GM23338 (cell line): ENCODE measurements at regions not wholly inside any gene's neighbourhood (a gene's known extent, or its start where the extent isn't known, plus 50 kb on each side); places are given as distances from the start of the nearest gene placed in this dataset.

Experiments used
- ATAC-seq: fragments of 200-7000 bp; cut with Tn5 transposase; 3 replicates; pipeline ENCODE4 v1.9.1; 2020
- DNase-seq: peaks from one replicate; pipeline ENCODE4 v3.0.0-alpha.2; 2015; ENCODE audit warnings: low spot score
- H2AFZ ChIP-seq: fragments of 200-600 bp; sonication (generic); 2 replicates; pipeline ENCODE4 v1.8.0; 2016; ENCODE audit warnings: antibody characterized with exemption, mild to moderate bottlenecking, moderate library complexity
- H3F3A ChIP-seq: fragments of 200-600 bp; sonication (generic); replicated peaks from 2 replicates; pipeline ENCODE4 v1.8.0; 2017; ENCODE audit warnings: antibody characterized with exemption, mixed run types, low read depth
- H3K27ac ChIP-seq: fragments of 200-600 bp; sonication (generic); 2 replicates; pipeline ENCODE4 v1.6.1; 2016; ENCODE audit warnings: low read depth
- H3K27me3 ChIP-seq: fragments of 200-600 bp; sonication (generic); 2 replicates; pipeline ENCODE4 v1.8.0; 2016; ENCODE audit warnings: mild to moderate bottlenecking, mixed run types, moderate library complexity; ENCODE audit not compliant: insufficient read depth
- H3K36me3 ChIP-seq: fragments of 200-600 bp; sonication (generic); 2 replicates; pipeline ENCODE4 v1.8.0; 2016; ENCODE audit warnings: mild to moderate bottlenecking; ENCODE audit not compliant: insufficient read depth
- H3K4me1 ChIP-seq: fragments of 200-600 bp; sonication (generic); 2 replicates; pipeline ENCODE4 v1.8.0; 2016; ENCODE audit warnings: mild to moderate bottlenecking, moderate library complexity; ENCODE audit not compliant: insufficient read depth
- H3K4me2 ChIP-seq: fragments of 200-600 bp; sonication (generic); 2 replicates; pipeline ENCODE4 v1.7.1; 2017; ENCODE audit warnings: mixed run types
- H3K4me3 ChIP-seq: fragments of 200-600 bp; sonication (generic); 2 replicates; pipeline ENCODE4 v1.6.1; 2016; ENCODE audit warnings: mixed run types
- H3K79me2 ChIP-seq: fragments of 200-600 bp; sonication (generic); replicated peaks from 2 replicates; pipeline ENCODE4 v1.8.0; 2017; ENCODE audit warnings: mild to moderate bottlenecking; ENCODE audit not compliant: insufficient read depth
- H3K9me2 ChIP-seq: fragments of 200-600 bp; sonication (generic); 2 replicates; pipeline ENCODE4 v1.8.0; 2017; ENCODE audit not compliant: insufficient read depth
- H4K20me1 ChIP-seq: fragments of 200-600 bp; sonication (generic); replicated peaks from 2 replicates; pipeline ENCODE4 v1.8.0; 2017; ENCODE audit warnings: mild to moderate bottlenecking; ENCODE audit not compliant: insufficient read depth
- H3K27ac Mint-ChIP-seq: 2 replicates; pipeline ENCODE4 v1.8.0; 2020; ENCODE audit warnings: inconsistent platforms, mild to moderate bottlenecking, moderate library complexity, mixed read lengths
- H3K27me3 Mint-ChIP-seq: 3 replicates; pipeline ENCODE4 v1.8.0; 2022; ENCODE audit warnings: low read depth, mild to moderate bottlenecking, moderate library complexity, mixed read lengths, inconsistent platforms; ENCODE audit not compliant: insufficient read depth, poor library complexity
- H3K36me3 Mint-ChIP-seq: 3 replicates; pipeline ENCODE4 v1.8.0; 2021; ENCODE audit warnings: low read depth, mild to moderate bottlenecking, inconsistent platforms, moderate library complexity, mixed read lengths
- H3K4me1 Mint-ChIP-seq: 3 replicates; pipeline ENCODE4 v1.8.0; 2020; ENCODE audit warnings: mild to moderate bottlenecking, inconsistent platforms, mixed read lengths
- H3K4me3 Mint-ChIP-seq: 3 replicates; pipeline ENCODE4 v1.8.0; 2021; ENCODE audit warnings: moderate library complexity, mild to moderate bottlenecking, inconsistent platforms, mixed read lengths
- H3K9me3 Mint-ChIP-seq: 3 replicates; pipeline ENCODE4 v1.8.0; 2020; ENCODE audit warnings: moderate library complexity, mild to moderate bottlenecking, inconsistent platforms, mixed read lengths
- CREB1 ChIP-seq: fragments of 250-450 bp; sonication (Bioruptor Pico); IDR thresholded peaks from 2 replicates; pipeline ENCODE4 v1.5.0; 2020; ENCODE audit warnings: low read depth, mild to moderate bottlenecking, moderate library complexity
- CTCF ChIP-seq, 2 experiments: fragments of 200-600 bp in 1 of 2; sonication (generic) in 1 of 2; conservative IDR thresholded peaks; 2 replicates each; pipeline versions ENCODE4 v1.5.1 to v1.6.1; 2016 to 2017; ENCODE audit warnings: antibody characterized with exemption in 2 of 2, low read depth in 2 of 2, mild to moderate bottlenecking in 2 of 2, moderate library complexity in 1 of 2
- ETS1 ChIP-seq: IDR thresholded peaks from 2 replicates; pipeline ENCODE4 v1.6.1; 2016; ENCODE audit warnings: antibody characterized with exemption
- EZH2 ChIP-seq: fragments of 200-600 bp; sonication (generic); IDR thresholded peaks from one replicate; pipeline ENCODE4 v1.8.0; 2017; ENCODE audit warnings: antibody characterized with exemption, mild to moderate bottlenecking, low read depth; ENCODE audit not compliant: unreplicated experiment
- EZH2phosphoT487 ChIP-seq: fragments of 200-600 bp; sonication (generic); IDR thresholded peaks from one replicate; pipeline ENCODE4 v1.8.1; 2018; ENCODE audit warnings: antibody characterized with exemption; ENCODE audit not compliant: unreplicated experiment
- JUNB ChIP-seq: IDR thresholded peaks from one replicate; pipeline ENCODE4 v1.6.1; 2016; ENCODE audit warnings: antibody characterized with exemption; ENCODE audit not compliant: unreplicated experiment
- NANOG ChIP-seq: IDR thresholded peaks from 2 replicates; pipeline ENCODE4 v1.6.1; 2016; ENCODE audit warnings: antibody characterized with exemption, borderline replicate concordance
- POLR2AphosphoS5 ChIP-seq: IDR thresholded peaks from 2 replicates; pipeline ENCODE4 v1.6.1; 2016; ENCODE audit warnings: antibody characterized with exemption, low read depth
- REST ChIP-seq: IDR thresholded peaks from one replicate; pipeline ENCODE4 v1.6.1; 2018; ENCODE audit warnings: antibody characterized with exemption; ENCODE audit not compliant: unreplicated experiment
- STAT1 ChIP-seq: IDR thresholded peaks from one replicate; pipeline ENCODE4 v1.6.1; 2016; ENCODE audit warnings: antibody characterized with exemption; ENCODE audit not compliant: unreplicated experiment
- ZNF114 ChIP-seq: fragments of 250-450 bp; sonication (Bioruptor Pico); IDR thresholded peaks from 2 replicates; pipeline ENCODE4 v1.5.0; 2020; ENCODE audit warnings: mild to moderate bottlenecking, moderate library complexity

GRCh38 chr4:127559981-127560380 is 72.8 kb upstream of the INTU start (continued):
- TF ChIP-seq ETS1 (no peak), NANOG (no peak), CTCF (conservative IDR thresholded peaks at IDR 0.05; ENCODE audit: low read depth in 2 of 2) (no peak), POLR2AphosphoS5 (no peak), REST (no peak)

- DNase-seq (no peak), ATAC-seq (no peak)
- no peaks in the 10 kb centered on the region for H3K36me3 ChIP-seq
- no peak overlapping the region for H3K27ac ChIP-seq
- no peaks in the 10 kb centered on the region; the same call in 1 of the 2 replicates for H3K9me2 ChIP-seq
- H3K4me1 Mint-ChIP-seq = no peaks in the 10 kb centered on the region
- TF ChIP-seq CREB1 = no peak
- no peak for TF ChIP-seq ZNF114 (CRISPR knock-in tag)
- no peak for TF ChIP-seq EZH2phosphoT487
- TF ChIP-seq POLR2AphosphoS5 = no peak
- no peak for TF ChIP-seq JUNB
- no peak for TF ChIP-seq NANOG
- TF ChIP-seq EZH2 = no peak
- no peak for TF ChIP-seq ETS1
- no peak for TF ChIP-seq STAT1
- no peak for TF ChIP-seq REST
- H3K4me3 ChIP-seq = no peak overlapping the region
- no peaks in the 10 kb centered on the region for H3K27me3 Mint-ChIP-seq
- peaks cover 4% of the 10 kb centered on the region; the same call in 2 of the 3 replicates for H3K36me3 Mint-ChIP-seq
- H3K4me1 ChIP-seq = no peaks in the 10 kb centered on the region
- H3F3A ChIP-seq = no peaks in the 10 kb centered on the region
- H3K4me2 ChIP-seq = no peak overlapping the region
- peaks cover 13% of the 10 kb centered on the region for H3K9me3 Mint-ChIP-seq
- H3K4me3 Mint-ChIP-seq = no peak overlapping the region
- H3K79me2 ChIP-seq = no peaks in the 10 kb centered on the region
- no peaks in the 10 kb centered on the region for H3K27me3 ChIP-seq
- H4K20me1 ChIP-seq = no peaks in the 10 kb centered on the region
- H3K27ac Mint-ChIP-seq = no peak overlapping the region
- peak overlapping the region; percentile 66; the same call in 1 of the 2 replicates for H2AFZ ChIP-seq
Observed at GRCh38 chr4:127560755-127561154, 72.0 kb upstream of the INTU start.
